ENCODE measurements at regions not wholly inside any gene's neighbourhood (a gene's known extent, or its start where the extent isn't known, plus 50 kb on each side); places are given as distances from the start of the nearest gene placed in this dataset.
"Not testable (repeated sequence)": the region's sequence is repeated elsewhere in the genome, so short reads cannot be mapped to it uniquely, and the experiment has no call there.

DNA sequence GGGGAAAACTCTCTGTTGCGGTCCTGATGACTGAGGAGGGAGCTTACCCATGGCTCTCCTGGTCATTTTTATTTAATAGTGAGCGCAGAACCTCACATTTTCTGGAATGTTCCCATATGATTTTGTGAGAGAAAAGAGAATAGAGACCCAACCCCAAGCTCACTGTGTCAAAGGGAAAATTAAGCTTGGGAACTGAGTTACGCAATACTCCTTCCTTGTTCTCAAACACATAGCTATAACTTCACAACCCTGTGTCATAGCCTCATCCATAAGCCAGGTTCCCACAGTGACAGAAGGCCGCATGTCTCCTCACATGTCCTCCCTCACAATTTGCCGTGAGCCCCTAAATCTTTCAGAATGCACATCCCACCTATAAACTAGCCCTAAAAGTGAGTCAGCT is 252.8 kb downstream of the CCDC74A start:
- H3K27me3 ChIP-seq; H3K9me3 ChIP-seq; intact Hi-C loops (cut with DNase I); H3K27ac ChIP-seq; H3K4me1 ChIP-seq; H3K4me3 ChIP-seq; DNase-seq; H3K36me3 ChIP-seq; ATAC-seq: not testable (repeated sequence)
- 89 to 90% (median 90%) methylated on average over 5 of the region's 5 CpGs for WGBS, 4 donors

DNA sequence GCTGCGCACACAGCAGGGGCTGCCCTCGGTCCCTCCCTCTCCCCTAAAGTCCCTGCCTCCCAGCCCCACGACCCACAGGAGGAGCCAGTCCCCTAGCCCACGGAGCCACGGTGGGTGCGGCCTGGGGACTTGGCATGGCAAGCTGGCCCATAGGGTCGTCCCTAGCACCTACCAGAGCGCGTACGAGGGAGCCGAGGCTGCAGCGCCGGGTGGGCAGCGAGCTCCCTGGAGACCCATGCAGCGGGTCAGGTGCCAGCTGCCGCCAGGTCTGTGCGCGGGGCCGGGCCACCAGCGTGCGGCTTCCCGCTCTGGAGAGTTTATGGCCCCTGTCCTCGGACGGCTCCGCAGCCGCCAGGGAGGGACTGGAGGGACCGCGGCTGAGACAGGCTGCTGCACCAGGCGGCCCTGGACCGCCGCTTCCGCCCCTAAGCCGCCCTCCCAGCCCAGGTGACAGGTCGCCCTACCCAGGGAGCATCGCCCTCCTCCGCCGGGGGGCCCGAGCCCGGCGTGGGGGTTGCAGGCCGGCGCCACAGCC is 273.6 kb downstream of the CCDC74A start:
- 49 to 100% (median 56%) methylated on average over 1 to 42 of the region's 42 CpGs for WGBS, 4 donors
- ATAC-seq (no peak), DNase-seq (no peak)
- intact Hi-C loops (cut with DNase I): loop anchor here (2.0 to 10.0 kb wide), 7 partner anchors 126 to 649 kb away; no protein-coding TSS in a partner anchor
- peaks cover 0 to 8% (median 4%) of the 10 kb centered on the region in 9 donors for H3K27me3 ChIP-seq
- H3K9me3 ChIP-seq: no peaks in the 10 kb centered on the region
- H3K27ac ChIP-seq: no peak overlapping the region
- H3K4me1 ChIP-seq: peaks cover 0 to 14% (median 2%) of the 10 kb centered on the region in 12 donors
- H3K36me3 ChIP-seq: no peaks in the 10 kb centered on the region
- no peak for TF ChIP-seq POLR2A (IDR thresholded peaks at IDR 0.05)
- TF ChIP-seq, protein P1, sequence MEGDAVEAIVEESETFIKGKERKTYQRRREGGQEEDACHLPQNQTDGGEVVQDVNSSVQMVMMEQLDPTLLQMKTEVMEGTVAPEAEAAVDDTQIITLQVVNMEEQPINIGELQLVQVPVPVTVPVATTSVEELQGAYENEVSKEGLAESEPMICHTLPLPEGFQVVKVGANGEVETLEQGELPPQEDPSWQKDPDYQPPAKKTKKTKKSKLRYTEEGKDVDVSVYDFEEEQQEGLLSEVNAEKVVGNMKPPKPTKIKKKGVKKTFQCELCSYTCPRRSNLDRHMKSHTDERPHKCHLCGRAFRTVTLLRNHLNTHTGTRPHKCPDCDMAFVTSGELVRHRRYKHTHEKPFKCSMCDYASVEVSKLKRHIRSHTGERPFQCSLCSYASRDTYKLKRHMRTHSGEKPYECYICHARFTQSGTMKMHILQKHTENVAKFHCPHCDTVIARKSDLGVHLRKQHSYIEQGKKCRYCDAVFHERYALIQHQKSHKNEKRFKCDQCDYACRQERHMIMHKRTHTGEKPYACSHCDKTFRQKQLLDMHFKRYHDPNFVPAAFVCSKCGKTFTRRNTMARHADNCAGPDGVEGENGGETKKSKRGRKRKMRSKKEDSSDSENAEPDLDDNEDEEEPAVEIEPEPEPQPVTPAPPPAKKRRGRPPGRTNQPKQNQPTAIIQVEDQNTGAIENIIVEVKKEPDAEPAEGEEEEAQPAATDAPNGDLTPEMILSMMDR (IDR thresholded peaks at IDR 0.05): no peak
- peak overlapping the region in 6 of 12 donors; percentile 17 to 54 (median 38) for H3K4me3 ChIP-seq

DNA sequence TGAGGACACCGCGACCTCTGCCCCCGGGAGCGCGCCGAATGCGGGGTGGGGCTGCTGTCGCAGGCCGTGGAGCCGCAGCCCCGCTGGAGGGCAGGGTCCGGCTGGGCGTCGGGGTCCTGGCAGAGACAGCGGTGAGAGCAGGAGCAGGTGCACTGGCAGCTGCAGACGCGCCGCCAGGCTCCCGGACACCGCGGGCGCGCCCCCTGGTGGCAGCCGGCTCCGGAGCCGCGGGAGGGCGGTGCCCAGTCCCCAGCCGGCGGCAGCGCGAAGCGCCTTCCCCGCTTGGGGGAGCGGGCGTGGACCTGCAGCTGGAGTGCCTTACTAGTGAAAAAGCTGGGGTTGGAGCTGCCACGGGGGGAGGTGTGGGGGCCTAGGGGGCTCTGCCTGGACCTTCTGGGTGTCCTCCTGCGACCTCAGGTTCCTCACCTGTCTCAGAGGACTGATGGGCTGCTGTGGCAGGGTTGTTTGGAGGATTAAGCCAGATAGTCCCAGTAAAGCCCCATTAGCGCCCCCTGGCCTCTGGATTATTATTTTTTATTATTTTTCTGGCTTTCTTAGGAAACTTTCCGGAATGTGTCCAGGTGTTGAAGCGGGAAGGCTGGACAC is 274.2 kb downstream of the CCDC74A start:
- DNase-seq (peak; percentile 50 to 79 (median 56)), ATAC-seq (peak in 3 of 4 donors; percentile 61 to 77 (median 64))
- H3K27me3 ChIP-seq, H3K27ac ChIP-seq, H3K36me3 ChIP-seq, H3K9me3 ChIP-seq: not testable (repeated sequence)
- WGBS, 4 donors: 0 to 8% (median 2%) methylated on average over 7 to 41 of the region's 41 CpGs
- TF ChIP-seq, protein P1 (IDR thresholded peaks at IDR 0.05): peak; percentile 35 to 81 (median 70)
- intact Hi-C loops (cut with DNase I): loop anchor here (2.0 to 10.0 kb wide), 7 partner anchors 127 to 650 kb away; no protein-coding TSS in a partner anchor
- Histone ChIP-seq H3K4me1 (peaks cover 0 to 14% (median 2%) of the 10 kb centered on the region in 12 donors), H3K4me3 (peak overlapping the region in 10 of 12 donors; percentile 26 to 54 (median 38))

DNA sequence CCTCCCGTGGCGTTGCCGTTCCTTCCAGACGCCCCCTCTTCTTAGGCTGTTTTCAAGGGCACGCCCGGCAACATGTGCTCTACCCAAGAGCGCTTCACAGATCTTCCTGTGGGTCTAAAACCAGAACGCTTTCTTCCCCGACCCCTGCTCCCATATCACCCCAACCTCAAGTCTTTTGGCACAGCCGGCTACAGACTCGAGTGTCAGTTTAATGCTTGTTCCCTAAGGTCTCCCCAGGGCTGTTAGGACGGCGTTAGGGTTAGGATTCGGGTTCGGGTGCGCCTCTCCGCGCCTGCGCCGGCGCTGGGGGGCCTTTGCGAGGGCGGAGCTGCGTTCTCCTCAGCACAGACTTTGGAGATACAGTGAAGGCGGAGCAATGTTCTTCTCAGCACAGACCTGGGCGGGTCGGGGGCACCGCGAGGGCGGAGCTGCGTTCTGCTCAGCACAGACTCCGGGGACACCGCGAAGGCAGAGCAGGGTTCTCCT is 274.7 kb downstream of the CCDC74A start:
- H3K4me1 ChIP-seq: peaks cover 0 to 14% (median 2%) of the 10 kb centered on the region in 12 donors
- WGBS, 4 donors: 1 to 21% (median 5%) methylated on average over 13 to 34 of the region's 34 CpGs
- ATAC-seq: peak in 1 of 4 donors; percentile 47
- H3K4me3 ChIP-seq: peak overlapping the region in 10 of 12 donors; percentile 26 to 54 (median 38)
- H3K27me3 ChIP-seq, H3K9me3 ChIP-seq, H3K36me3 ChIP-seq, H3K27ac ChIP-seq: not testable (repeated sequence)
- intact Hi-C loops (cut with DNase I): loop anchor here (5.0 to 10.0 kb wide), 6 partner anchors 128 to 650 kb away; no protein-coding TSS in a partner anchor
- DNase-seq: peak in 1 of 5 donors; percentile 25

DNA sequence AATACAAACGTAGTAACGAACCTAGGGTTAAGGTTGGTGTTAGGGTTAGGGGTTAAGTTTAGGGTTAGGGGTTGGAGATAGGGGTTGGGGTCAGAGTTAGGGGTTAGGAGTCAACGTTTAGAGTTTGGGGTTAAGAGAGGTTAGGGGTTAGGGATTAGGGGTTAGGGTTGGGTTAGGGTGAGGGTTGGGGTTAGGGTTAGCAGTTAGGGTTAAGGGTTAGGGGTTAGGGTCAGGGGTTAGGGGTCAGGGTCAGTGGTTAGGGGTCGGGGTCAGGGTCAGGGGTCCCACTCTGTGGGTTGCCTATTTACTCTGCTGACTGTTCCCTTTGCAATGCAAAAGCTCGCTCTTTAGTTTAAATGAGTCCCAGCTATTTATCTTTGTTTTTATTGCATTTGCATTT is 275.5 kb downstream of the CCDC74A start:
- not testable (repeated sequence) for H3K27me3 ChIP-seq, H3K4me3 ChIP-seq, H3K27ac ChIP-seq, DNase-seq, ATAC-seq, H3K36me3 ChIP-seq, H3K9me3 ChIP-seq
- H3K4me1 ChIP-seq: peaks cover 0 to 14% (median 2%) of the 10 kb centered on the region in 12 donors
- 79 to 85% (median 82%) methylated on average over 5 of the region's 5 CpGs for WGBS, 4 donors
- intact Hi-C loops (cut with DNase I): loop anchor here (5.0 to 10.0 kb wide), 6 partner anchors 128 to 651 kb away; no protein-coding TSS in a partner anchor

DNA sequence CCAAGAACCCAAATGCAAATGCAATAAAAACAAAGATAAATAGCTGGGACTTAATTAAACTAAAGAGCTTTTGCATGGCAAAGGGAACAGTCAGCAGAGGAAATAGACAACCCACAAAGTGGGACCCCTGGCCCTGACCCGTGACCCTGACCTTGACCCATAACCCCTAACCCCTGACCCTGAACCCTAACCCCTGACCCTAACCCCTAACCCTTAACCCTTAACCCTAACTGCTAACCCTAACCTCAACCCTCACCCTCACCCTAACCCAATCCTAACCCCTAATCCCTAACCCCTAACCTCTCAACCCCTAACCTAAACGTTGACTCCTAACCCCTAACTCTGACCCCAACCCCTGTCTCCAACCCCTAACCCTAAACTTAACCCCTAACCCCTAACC is 284.9 kb downstream of the CCDC74A start:
- DNase-seq; intact Hi-C loops (cut with DNase I); H3K4me3 ChIP-seq; ATAC-seq; H3K36me3 ChIP-seq; H3K9me3 ChIP-seq; H3K27me3 ChIP-seq; H3K4me1 ChIP-seq; H3K27ac ChIP-seq: not testable (repeated sequence)
- WGBS, 4 donors: 60 to 70% (median 61%) methylated on average over 2 of the region's 2 CpGs

DNA sequence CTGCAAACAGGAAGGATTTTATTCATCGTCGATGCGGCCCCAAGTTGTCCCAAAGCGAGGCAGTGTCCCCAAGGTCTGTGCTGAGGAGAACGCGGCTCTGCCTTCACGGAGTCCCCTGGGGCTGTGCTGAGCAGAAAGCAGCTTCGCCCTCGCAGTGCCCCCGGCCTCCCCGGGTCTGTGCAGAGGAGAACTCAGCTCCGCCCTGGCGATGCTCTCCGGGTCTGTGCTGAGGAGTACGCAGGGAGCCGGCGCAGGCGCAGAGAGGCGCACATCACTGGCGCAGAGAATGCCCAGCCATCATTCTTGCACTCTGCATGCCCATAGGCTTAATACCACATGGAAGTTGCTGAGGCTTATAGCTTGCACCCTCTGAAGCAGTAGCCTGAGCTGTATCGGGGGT is 285.7 kb downstream of the CCDC74A start:
- H3K4me1 ChIP-seq; H3K27ac ChIP-seq; H3K36me3 ChIP-seq; H3K27me3 ChIP-seq; H3K4me3 ChIP-seq; ATAC-seq; intact Hi-C loops (cut with DNase I); H3K9me3 ChIP-seq: not testable (repeated sequence)
- WGBS, 4 donors: 80 to 95% (median 92%) methylated on average over 2 to 21 of the region's 21 CpGs
- peak in 1 of 5 donors; percentile 45 for DNase-seq

DNA sequence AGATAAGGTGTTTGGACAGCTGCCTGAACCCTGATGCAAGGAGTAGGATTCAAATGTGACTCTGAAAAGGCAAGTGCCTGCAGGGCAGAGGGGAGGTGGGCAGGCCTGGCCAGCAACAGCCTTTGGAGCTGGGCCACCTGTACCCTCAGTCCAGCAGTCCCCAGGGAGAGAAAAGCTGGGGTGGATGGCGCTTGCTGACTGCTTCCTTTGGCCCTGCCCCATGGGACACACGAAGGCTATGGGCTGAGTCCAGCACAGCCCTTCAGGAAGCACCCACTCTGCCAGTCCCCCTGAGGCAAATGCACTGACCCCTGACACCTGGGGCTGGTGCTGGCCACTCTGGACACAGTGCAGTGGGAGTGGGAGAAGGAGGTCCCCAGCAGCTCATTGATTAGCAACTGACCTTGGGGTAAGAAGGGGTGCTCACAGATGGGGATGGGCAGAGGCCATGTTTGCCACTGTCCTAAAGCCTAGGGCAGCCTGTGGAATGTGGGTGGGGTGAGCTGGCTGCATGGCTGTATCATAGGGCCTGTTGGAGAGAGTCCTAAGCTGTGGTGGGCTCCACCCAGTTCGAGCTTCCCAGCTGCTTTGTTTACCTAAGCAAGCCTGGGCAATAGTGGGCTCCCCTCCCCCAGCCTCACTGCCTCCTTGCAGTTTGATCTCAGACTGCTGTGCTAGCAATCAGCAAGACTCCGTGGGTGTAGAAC is 290.7 kb downstream of the CCDC74A start:
- H3K4me1 ChIP-seq; H3K27me3 ChIP-seq; H3K9me3 ChIP-seq; H3K27ac ChIP-seq; H3K36me3 ChIP-seq; intact Hi-C loops (cut with DNase I); H3K4me3 ChIP-seq; DNase-seq: not testable (repeated sequence)
- peak in 1 of 4 donors; percentile 22 for ATAC-seq
- WGBS, 4 donors: 44 to 80% (median 73%) methylated on average over 1 to 4 of the region's 4 CpGs

All from heart left ventricle (tissue), 16 donors.